GM23338 (cell line): ENCODE measurements at regions not wholly inside any gene's neighbourhood (a gene's known extent, or its start where the extent isn't known, plus 50 kb on each side); places are given as distances from the start of the nearest gene placed in this dataset.

Experiments
- ATAC-seq: fragments of 200-7000 bp; cut with Tn5 transposase; 3 replicates; pipeline ENCODE4 v1.9.1; 2020
- DNase-seq: peaks from one replicate; pipeline ENCODE4 v3.0.0-alpha.2; 2015; ENCODE audit warnings: low spot score
- H2AFZ ChIP-seq: fragments of 200-600 bp; sonication (generic); 2 replicates; pipeline ENCODE4 v1.8.0; 2016; ENCODE audit warnings: antibody characterized with exemption, mild to moderate bottlenecking, moderate library complexity
- H3F3A ChIP-seq: fragments of 200-600 bp; sonication (generic); replicated peaks from 2 replicates; pipeline ENCODE4 v1.8.0; 2017; ENCODE audit warnings: antibody characterized with exemption, mixed run types, low read depth
- H3K27ac ChIP-seq: fragments of 200-600 bp; sonication (generic); 2 replicates; pipeline ENCODE4 v1.6.1; 2016; ENCODE audit warnings: low read depth
- H3K27me3 ChIP-seq: fragments of 200-600 bp; sonication (generic); 2 replicates; pipeline ENCODE4 v1.8.0; 2016; ENCODE audit warnings: mild to moderate bottlenecking, mixed run types, moderate library complexity; ENCODE audit not compliant: insufficient read depth
- H3K36me3 ChIP-seq: fragments of 200-600 bp; sonication (generic); 2 replicates; pipeline ENCODE4 v1.8.0; 2016; ENCODE audit warnings: mild to moderate bottlenecking; ENCODE audit not compliant: insufficient read depth
- H3K4me1 ChIP-seq: fragments of 200-600 bp; sonication (generic); 2 replicates; pipeline ENCODE4 v1.8.0; 2016; ENCODE audit warnings: mild to moderate bottlenecking, moderate library complexity; ENCODE audit not compliant: insufficient read depth
- H3K4me2 ChIP-seq: fragments of 200-600 bp; sonication (generic); 2 replicates; pipeline ENCODE4 v1.7.1; 2017; ENCODE audit warnings: mixed run types
- H3K4me3 ChIP-seq: fragments of 200-600 bp; sonication (generic); 2 replicates; pipeline ENCODE4 v1.6.1; 2016; ENCODE audit warnings: mixed run types
- H3K79me2 ChIP-seq: fragments of 200-600 bp; sonication (generic); replicated peaks from 2 replicates; pipeline ENCODE4 v1.8.0; 2017; ENCODE audit warnings: mild to moderate bottlenecking; ENCODE audit not compliant: insufficient read depth
- H3K9me2 ChIP-seq: fragments of 200-600 bp; sonication (generic); 2 replicates; pipeline ENCODE4 v1.8.0; 2017; ENCODE audit not compliant: insufficient read depth
- H4K20me1 ChIP-seq: fragments of 200-600 bp; sonication (generic); replicated peaks from 2 replicates; pipeline ENCODE4 v1.8.0; 2017; ENCODE audit warnings: mild to moderate bottlenecking; ENCODE audit not compliant: insufficient read depth
- H3K27ac Mint-ChIP-seq: 2 replicates; pipeline ENCODE4 v1.8.0; 2020; ENCODE audit warnings: inconsistent platforms, mild to moderate bottlenecking, moderate library complexity, mixed read lengths
- H3K27me3 Mint-ChIP-seq: 3 replicates; pipeline ENCODE4 v1.8.0; 2022; ENCODE audit warnings: low read depth, mild to moderate bottlenecking, moderate library complexity, mixed read lengths, inconsistent platforms; ENCODE audit not compliant: insufficient read depth, poor library complexity
- H3K36me3 Mint-ChIP-seq: 3 replicates; pipeline ENCODE4 v1.8.0; 2021; ENCODE audit warnings: low read depth, mild to moderate bottlenecking, inconsistent platforms, moderate library complexity, mixed read lengths
- H3K4me1 Mint-ChIP-seq: 3 replicates; pipeline ENCODE4 v1.8.0; 2020; ENCODE audit warnings: mild to moderate bottlenecking, inconsistent platforms, mixed read lengths
- H3K4me3 Mint-ChIP-seq: 3 replicates; pipeline ENCODE4 v1.8.0; 2021; ENCODE audit warnings: moderate library complexity, mild to moderate bottlenecking, inconsistent platforms, mixed read lengths
- H3K9me3 Mint-ChIP-seq: 3 replicates; pipeline ENCODE4 v1.8.0; 2020; ENCODE audit warnings: moderate library complexity, mild to moderate bottlenecking, inconsistent platforms, mixed read lengths
- CREB1 ChIP-seq: fragments of 250-450 bp; sonication (Bioruptor Pico); IDR thresholded peaks from 2 replicates; pipeline ENCODE4 v1.5.0; 2020; ENCODE audit warnings: low read depth, mild to moderate bottlenecking, moderate library complexity
- EZH2 ChIP-seq: fragments of 200-600 bp; sonication (generic); IDR thresholded peaks from one replicate; pipeline ENCODE4 v1.8.0; 2017; ENCODE audit warnings: antibody characterized with exemption, mild to moderate bottlenecking, low read depth; ENCODE audit not compliant: unreplicated experiment
- EZH2phosphoT487 ChIP-seq: fragments of 200-600 bp; sonication (generic); IDR thresholded peaks from one replicate; pipeline ENCODE4 v1.8.1; 2018; ENCODE audit warnings: antibody characterized with exemption; ENCODE audit not compliant: unreplicated experiment
- JUNB ChIP-seq: IDR thresholded peaks from one replicate; pipeline ENCODE4 v1.6.1; 2016; ENCODE audit warnings: antibody characterized with exemption; ENCODE audit not compliant: unreplicated experiment
- NANOG ChIP-seq: IDR thresholded peaks from 2 replicates; pipeline ENCODE4 v1.6.1; 2016; ENCODE audit warnings: antibody characterized with exemption, borderline replicate concordance
- POLR2AphosphoS5 ChIP-seq: IDR thresholded peaks from 2 replicates; pipeline ENCODE4 v1.6.1; 2016; ENCODE audit warnings: antibody characterized with exemption, low read depth
- STAT1 ChIP-seq: IDR thresholded peaks from one replicate; pipeline ENCODE4 v1.6.1; 2016; ENCODE audit warnings: antibody characterized with exemption; ENCODE audit not compliant: unreplicated experiment
- ZNF114 ChIP-seq: fragments of 250-450 bp; sonication (Bioruptor Pico); IDR thresholded peaks from 2 replicates; pipeline ENCODE4 v1.5.0; 2020; ENCODE audit warnings: mild to moderate bottlenecking, moderate library complexity
- ZNF331 ChIP-seq: fragments of 250-450 bp; sonication (Bioruptor Pico); IDR thresholded peaks from 2 replicates; pipeline ENCODE4 v1.5.0; 2020; ENCODE audit warnings: low read depth, mild to moderate bottlenecking, moderate library complexity
- TF ChIP-seq, protein P1 (sequence below): IDR thresholded peaks from 2 replicates; pipeline ENCODE4 v1.6.1; 2016; ENCODE audit warnings: antibody characterized with exemption
- TF ChIP-seq, protein P2 (sequence below), 2 experiments: fragments of 200-600 bp in 1 of 2; sonication (generic) in 1 of 2; conservative IDR thresholded peaks; 2 replicates each; pipeline versions ENCODE4 v1.5.1 to v1.6.1; 2016 to 2017; ENCODE audit warnings: antibody characterized with exemption in 2 of 2, low read depth in 2 of 2, mild to moderate bottlenecking in 2 of 2, moderate library complexity in 1 of 2
- TF ChIP-seq, protein P3 (sequence below): IDR thresholded peaks from one replicate; pipeline ENCODE4 v1.6.1; 2018; ENCODE audit warnings: antibody characterized with exemption; ENCODE audit not compliant: unreplicated experiment
- TF ChIP-seq, protein P4 (sequence below): fragments of 250-450 bp; sonication (Bioruptor Pico); IDR thresholded peaks from 2 replicates; pipeline ENCODE4 v1.5.0; 2020; ENCODE audit warnings: mild to moderate bottlenecking, moderate library complexity

DNA sequence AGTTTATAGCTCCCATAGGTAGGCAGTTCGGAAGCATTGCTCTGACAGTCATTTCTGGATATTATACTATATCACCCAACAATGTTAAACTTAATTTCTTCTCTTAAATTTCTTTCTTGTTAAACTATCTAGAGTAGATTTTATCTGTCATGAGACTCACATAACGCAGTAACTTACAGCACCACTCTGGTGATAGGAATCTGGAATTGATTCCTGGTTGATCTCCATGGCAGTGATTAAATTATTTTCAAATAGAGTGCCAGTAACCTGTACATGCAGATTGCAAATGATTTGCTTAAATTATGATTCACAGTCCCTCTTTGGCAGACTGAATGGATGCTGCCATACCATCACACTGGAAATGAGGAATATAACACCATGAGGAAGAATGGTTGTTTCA, 722.1 kb downstream of the DACH1 start:
- Histone ChIP-seq H3K36me3 (no peaks in the 10 kb centered on the region), H3K4me1 (no peaks in the 10 kb centered on the region), H3K4me2 (no peak overlapping the region), H3K79me2 (no peaks in the 10 kb centered on the region), H3F3A (no peaks in the 10 kb centered on the region), H2AFZ (no peak overlapping the region), H3K4me3 (no peak overlapping the region), H4K20me1 (no peaks in the 10 kb centered on the region), H3K27me3 (no peaks in the 10 kb centered on the region), H3K9me2 (no peaks in the 10 kb centered on the region), H3K27ac (no peak overlapping the region)
- ATAC-seq (no peak), DNase-seq (no peak)
- Mint-ChIP-seq H3K9me3 (no peaks in the 10 kb centered on the region), H3K27me3 (no peaks in the 10 kb centered on the region), H3K36me3 (no peaks in the 10 kb centered on the region), H3K27ac (no peak overlapping the region), H3K4me1 (no peaks in the 10 kb centered on the region), H3K4me3 (no peak overlapping the region)
- no peak for TF ChIP-seq ZNF114 (CRISPR knock-in tag)
- TF ChIP-seq, protein P1, sequence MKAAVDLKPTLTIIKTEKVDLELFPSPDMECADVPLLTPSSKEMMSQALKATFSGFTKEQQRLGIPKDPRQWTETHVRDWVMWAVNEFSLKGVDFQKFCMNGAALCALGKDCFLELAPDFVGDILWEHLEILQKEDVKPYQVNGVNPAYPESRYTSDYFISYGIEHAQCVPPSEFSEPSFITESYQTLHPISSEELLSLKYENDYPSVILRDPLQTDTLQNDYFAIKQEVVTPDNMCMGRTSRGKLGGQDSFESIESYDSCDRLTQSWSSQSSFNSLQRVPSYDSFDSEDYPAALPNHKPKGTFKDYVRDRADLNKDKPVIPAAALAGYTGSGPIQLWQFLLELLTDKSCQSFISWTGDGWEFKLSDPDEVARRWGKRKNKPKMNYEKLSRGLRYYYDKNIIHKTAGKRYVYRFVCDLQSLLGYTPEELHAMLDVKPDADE = no peak
- no peak for TF ChIP-seq ZNF331 (CRISPR knock-in tag)
- TF ChIP-seq, protein P2, sequence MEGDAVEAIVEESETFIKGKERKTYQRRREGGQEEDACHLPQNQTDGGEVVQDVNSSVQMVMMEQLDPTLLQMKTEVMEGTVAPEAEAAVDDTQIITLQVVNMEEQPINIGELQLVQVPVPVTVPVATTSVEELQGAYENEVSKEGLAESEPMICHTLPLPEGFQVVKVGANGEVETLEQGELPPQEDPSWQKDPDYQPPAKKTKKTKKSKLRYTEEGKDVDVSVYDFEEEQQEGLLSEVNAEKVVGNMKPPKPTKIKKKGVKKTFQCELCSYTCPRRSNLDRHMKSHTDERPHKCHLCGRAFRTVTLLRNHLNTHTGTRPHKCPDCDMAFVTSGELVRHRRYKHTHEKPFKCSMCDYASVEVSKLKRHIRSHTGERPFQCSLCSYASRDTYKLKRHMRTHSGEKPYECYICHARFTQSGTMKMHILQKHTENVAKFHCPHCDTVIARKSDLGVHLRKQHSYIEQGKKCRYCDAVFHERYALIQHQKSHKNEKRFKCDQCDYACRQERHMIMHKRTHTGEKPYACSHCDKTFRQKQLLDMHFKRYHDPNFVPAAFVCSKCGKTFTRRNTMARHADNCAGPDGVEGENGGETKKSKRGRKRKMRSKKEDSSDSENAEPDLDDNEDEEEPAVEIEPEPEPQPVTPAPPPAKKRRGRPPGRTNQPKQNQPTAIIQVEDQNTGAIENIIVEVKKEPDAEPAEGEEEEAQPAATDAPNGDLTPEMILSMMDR (conservative IDR thresholded peaks at IDR 0.05; ENCODE audit: low read depth in 2 of 2) = no peak
- TF ChIP-seq, protein P3, sequence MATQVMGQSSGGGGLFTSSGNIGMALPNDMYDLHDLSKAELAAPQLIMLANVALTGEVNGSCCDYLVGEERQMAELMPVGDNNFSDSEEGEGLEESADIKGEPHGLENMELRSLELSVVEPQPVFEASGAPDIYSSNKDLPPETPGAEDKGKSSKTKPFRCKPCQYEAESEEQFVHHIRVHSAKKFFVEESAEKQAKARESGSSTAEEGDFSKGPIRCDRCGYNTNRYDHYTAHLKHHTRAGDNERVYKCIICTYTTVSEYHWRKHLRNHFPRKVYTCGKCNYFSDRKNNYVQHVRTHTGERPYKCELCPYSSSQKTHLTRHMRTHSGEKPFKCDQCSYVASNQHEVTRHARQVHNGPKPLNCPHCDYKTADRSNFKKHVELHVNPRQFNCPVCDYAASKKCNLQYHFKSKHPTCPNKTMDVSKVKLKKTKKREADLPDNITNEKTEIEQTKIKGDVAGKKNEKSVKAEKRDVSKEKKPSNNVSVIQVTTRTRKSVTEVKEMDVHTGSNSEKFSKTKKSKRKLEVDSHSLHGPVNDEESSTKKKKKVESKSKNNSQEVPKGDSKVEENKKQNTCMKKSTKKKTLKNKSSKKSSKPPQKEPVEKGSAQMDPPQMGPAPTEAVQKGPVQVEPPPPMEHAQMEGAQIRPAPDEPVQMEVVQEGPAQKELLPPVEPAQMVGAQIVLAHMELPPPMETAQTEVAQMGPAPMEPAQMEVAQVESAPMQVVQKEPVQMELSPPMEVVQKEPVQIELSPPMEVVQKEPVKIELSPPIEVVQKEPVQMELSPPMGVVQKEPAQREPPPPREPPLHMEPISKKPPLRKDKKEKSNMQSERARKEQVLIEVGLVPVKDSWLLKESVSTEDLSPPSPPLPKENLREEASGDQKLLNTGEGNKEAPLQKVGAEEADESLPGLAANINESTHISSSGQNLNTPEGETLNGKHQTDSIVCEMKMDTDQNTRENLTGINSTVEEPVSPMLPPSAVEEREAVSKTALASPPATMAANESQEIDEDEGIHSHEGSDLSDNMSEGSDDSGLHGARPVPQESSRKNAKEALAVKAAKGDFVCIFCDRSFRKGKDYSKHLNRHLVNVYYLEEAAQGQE = no peak
- TF ChIP-seq EZH2phosphoT487 = no peak
- TF ChIP-seq NANOG = no peak
- no peak for TF ChIP-seq CREB1
- no peak for TF ChIP-seq EZH2
- TF ChIP-seq POLR2AphosphoS5 = no peak
- TF ChIP-seq, protein P4, sequence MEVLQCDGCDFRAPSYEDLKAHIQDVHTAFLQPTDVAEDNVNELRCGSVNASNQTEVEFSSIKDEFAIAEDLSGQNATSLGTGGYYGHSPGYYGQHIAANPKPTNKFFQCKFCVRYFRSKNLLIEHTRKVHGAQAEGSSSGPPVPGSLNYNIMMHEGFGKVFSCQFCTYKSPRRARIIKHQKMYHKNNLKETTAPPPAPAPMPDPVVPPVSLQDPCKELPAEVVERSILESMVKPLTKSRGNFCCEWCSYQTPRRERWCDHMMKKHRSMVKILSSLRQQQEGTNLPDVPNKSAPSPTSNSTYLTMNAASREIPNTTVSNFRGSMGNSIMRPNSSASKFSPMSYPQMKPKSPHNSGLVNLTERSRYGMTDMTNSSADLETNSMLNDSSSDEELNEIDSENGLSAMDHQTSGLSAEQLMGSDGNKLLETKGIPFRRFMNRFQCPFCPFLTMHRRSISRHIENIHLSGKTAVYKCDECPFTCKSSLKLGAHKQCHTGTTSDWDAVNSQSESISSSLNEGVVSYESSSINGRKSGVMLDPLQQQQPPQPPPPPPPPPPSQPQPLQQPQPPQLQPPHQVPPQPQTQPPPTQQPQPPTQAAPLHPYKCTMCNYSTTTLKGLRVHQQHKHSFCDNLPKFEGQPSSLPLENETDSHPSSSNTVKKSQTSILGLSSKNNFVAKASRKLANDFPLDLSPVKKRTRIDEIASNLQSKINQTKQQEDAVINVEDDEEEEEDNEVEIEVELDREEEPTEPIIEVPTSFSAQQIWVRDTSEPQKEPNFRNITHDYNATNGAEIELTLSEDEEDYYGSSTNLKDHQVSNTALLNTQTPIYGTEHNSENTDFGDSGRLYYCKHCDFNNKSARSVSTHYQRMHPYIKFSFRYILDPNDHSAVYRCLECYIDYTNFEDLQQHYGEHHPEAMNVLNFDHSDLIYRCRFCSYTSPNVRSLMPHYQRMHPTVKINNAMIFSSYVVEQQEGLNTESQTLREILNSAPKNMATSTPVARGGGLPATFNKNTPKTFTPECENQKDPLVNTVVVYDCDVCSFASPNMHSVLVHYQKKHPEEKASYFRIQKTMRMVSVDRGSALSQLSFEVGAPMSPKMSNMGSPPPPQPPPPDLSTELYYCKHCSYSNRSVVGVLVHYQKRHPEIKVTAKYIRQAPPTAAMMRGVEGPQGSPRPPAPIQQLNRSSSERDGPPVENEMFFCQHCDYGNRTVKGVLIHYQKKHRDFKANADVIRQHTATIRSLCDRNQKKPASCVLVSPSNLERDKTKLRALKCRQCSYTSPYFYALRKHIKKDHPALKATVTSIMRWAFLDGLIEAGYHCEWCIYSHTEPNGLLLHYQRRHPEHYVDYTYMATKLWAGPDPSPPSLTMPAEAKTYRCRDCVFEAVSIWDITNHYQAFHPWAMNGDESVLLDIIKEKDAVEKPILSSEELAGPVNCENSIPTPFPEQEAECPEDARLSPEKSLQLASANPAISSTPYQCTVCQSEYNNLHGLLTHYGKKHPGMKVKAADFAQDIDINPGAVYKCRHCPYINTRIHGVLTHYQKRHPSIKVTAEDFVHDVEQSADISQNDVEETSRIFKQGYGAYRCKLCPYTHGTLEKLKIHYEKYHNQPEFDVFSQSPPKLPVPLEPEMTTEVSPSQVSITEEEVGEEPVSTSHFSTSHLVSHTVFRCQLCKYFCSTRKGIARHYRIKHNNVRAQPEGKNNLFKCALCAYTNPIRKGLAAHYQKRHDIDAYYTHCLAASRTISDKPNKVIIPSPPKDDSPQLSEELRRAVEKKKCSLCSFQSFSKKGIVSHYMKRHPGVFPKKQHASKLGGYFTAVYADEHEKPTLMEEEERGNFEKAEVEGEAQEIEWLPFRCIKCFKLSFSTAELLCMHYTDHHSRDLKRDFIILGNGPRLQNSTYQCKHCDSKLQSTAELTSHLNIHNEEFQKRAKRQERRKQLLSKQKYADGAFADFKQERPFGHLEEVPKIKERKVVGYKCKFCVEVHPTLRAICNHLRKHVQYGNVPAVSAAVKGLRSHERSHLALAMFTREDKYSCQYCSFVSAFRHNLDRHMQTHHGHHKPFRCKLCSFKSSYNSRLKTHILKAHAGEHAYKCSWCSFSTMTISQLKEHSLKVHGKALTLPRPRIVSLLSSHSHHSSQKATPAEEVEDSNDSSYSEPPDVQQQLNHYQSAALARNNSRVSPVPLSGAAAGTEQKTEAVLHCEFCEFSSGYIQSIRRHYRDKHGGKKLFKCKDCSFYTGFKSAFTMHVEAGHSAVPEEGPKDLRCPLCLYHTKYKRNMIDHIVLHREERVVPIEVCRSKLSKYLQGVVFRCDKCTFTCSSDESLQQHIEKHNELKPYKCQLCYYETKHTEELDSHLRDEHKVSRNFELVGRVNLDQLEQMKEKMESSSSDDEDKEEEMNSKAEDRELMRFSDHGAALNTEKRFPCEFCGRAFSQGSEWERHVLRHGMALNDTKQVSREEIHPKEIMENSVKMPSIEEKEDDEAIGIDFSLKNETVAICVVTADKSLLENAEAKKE = no peak
- no peak for TF ChIP-seq STAT1
- TF ChIP-seq JUNB = no peak
